Panc1 (cell line): ENCODE measurements at regions not wholly inside any gene's neighbourhood (a gene's known extent, or its start where the extent isn't known, plus 50 kb on each side); places are given as distances from the start of the nearest gene placed in this dataset.

ENCODE experiments used
- ATAC-seq: fragments of 200-7000 bp; cut with Tn5 transposase; 2 replicates; pipeline ENCODE4 v1.9.1; 2020; ENCODE audit warnings: mild to moderate bottlenecking, moderate library complexity
- BruUV-seq: library from RNA; stranded (reverse); fragments of 400-500 nt; replicated peaks from 2 replicates; lab custom pipeline; 2021; lab: Mats Ljungman, UMichigan
- CTCF ChIA-PET: fragments of 300-600 bp; sonication (Branson Sonifier 250); formaldehyde crosslinking; loops from one replicate; lab custom pipeline; 2022; ENCODE audit warnings: antibody characterized with exemption; lab: Charles Lee
- POLR2A ChIA-PET: fragments of 300-600 bp; sonication (Branson Sonifier 250); formaldehyde crosslinking; loops from one replicate; lab custom pipeline; 2022; ENCODE audit warnings: antibody characterized with exemption; lab: Charles Lee
- DNase-seq: peaks from one replicate; pipeline ENCODE4 v3.0.0-alpha.2; 2010; ENCODE audit warnings: low read depth, low spot score
- H3K27ac ChIP-seq: 2 replicates; pipeline ENCODE4 v1.5.1; 2011; ENCODE audit warnings: mild to moderate bottlenecking, low read length, inconsistent platforms
- H3K27me3 ChIP-seq: fragments of 200-500 bp; sonication (Bioruptor generic); 2 replicates; pipeline ENCODE4 v1.6.0; 2014; ENCODE audit warnings: low read length, inconsistent platforms; ENCODE audit not compliant: control insufficient read depth, insufficient read depth
- H3K36me3 ChIP-seq: fragments of 200-500 bp; sonication (Bioruptor generic); 2 replicates; pipeline ENCODE4 v1.5.1; 2014; ENCODE audit warnings: inconsistent platforms, mild to moderate bottlenecking, low read length, moderate library complexity; ENCODE audit not compliant: control insufficient read depth, insufficient read depth
- H3K4me1 ChIP-seq: 2 replicates; pipeline ENCODE4 v1.5.1; 2011; ENCODE audit warnings: inconsistent platforms, mild to moderate bottlenecking, low read length, moderate library complexity; ENCODE audit not compliant: control insufficient read depth, insufficient read depth
- H3K4me3 ChIP-seq, 2 experiments: 2 replicates each; pipeline ENCODE4 v1.5.1; 2011 to 2012; ENCODE audit warnings: low read depth in 2 of 2, low read length in 2 of 2, mild to moderate bottlenecking in 2 of 2, inconsistent platforms in 1 of 2, moderate library complexity in 1 of 2
- H3K9me3 ChIP-seq: fragments of 200-500 bp; sonication (Bioruptor generic); 2 replicates; pipeline ENCODE4 v1.5.1; 2014; ENCODE audit warnings: low read depth, mild to moderate bottlenecking, inconsistent platforms, low read length, moderate library complexity; ENCODE audit not compliant: control insufficient read depth, insufficient read depth
- CTCF ChIP-seq: fragments of 450-650 bp; IDR thresholded peaks from 2 replicates; pipeline ENCODE4 v1.5.1; 2017; ENCODE audit warnings: mild to moderate bottlenecking
- POLR2AphosphoS5 ChIP-seq: IDR thresholded peaks from 2 replicates; pipeline ENCODE4 v1.6.1; 2012; ENCODE audit warnings: mild to moderate bottlenecking, low read depth, low read length, moderate library complexity
- REST ChIP-seq, 2 experiments: IDR thresholded peaks; 2 replicates each; pipeline ENCODE4 v1.6.1; 2011 to 2012; ENCODE audit warnings: low read depth in 2 of 2, control low read depth in 1 of 2, low read length in 1 of 2, mild to moderate bottlenecking in 1 of 2, moderate library complexity in 1 of 2; ENCODE audit not compliant: insufficient read depth in 1 of 2
- SIN3A ChIP-seq: IDR thresholded peaks from 2 replicates; pipeline ENCODE4 v1.6.1; 2012; ENCODE audit warnings: low read depth, mild to moderate bottlenecking, low read length, moderate library complexity, borderline replicate concordance; ENCODE audit not compliant: insufficient read depth
- TCF7L2 ChIP-seq: IDR thresholded peaks from 2 replicates; pipeline ENCODE4 v1.6.1; 2011; ENCODE audit warnings: mild to moderate bottlenecking, low read depth, low read length, inconsistent platforms
- in situ Hi-C: cut with HindIII; loops from 2 replicates; pipeline ENCODE4 v1.10.0; 2016; ENCODE audit warnings: low sequenced_read_pairs, low pct_unique_long_range_greater_than_20kb
- intact Hi-C: fragments of 100-400 bp; cut with micrococcal nuclease; formaldehyde crosslinking; loops from one replicate; pipeline ENCODE4 v1.10.0; 2022; ENCODE audit not compliant: unreplicated experiment

- no peak for ATAC-seq
- H3K27me3 ChIP-seq = no peaks in the 10 kb centered on the region
- POLR2A ChIA-PET = no interaction called here
- no peaks in the 10 kb centered on the region for H3K4me1 ChIP-seq
- TF ChIP-seq POLR2AphosphoS5 (no peak), CTCF (no peak)
- in situ Hi-C loops = no loop called here
- CTCF ChIA-PET = no interaction called here
- BruUV-seq = no TSS peak
- H3K36me3 ChIP-seq = no peaks in the 10 kb centered on the region
- DNase-seq = no peak
- H3K27ac ChIP-seq = no peak overlapping the region
- H3K9me3 ChIP-seq = no peaks in the 10 kb centered on the region
- intact Hi-C loops = no loop called here
- H3K4me3 ChIP-seq = no peak overlapping the region
These were observed 293.7 kb downstream of the ZNF248 start for GRCh38 chr10:37563715-37564108.

- no peak for ATAC-seq
- in situ Hi-C loops = no loop called here
These were observed 294.2 kb downstream of the ZNF248 start for GRCh38 chr10:37563107-37563714.

GRCh38 chr10:37552881-37553280 lies 304.5 kb downstream of the ZNF248 start:
- TF ChIP-seq SIN3A = no peak
- TF ChIP-seq TCF7L2 = no peak
- TF ChIP-seq REST (IDR thresholded peaks at IDR 0.05; ENCODE audit: insufficient read depth in 1 of 2, low read depth in 2 of 2, low read length in 1 of 2) = no peak
- no peak for TF ChIP-seq CTCF
- no peak for TF ChIP-seq POLR2AphosphoS5
- H3K36me3 ChIP-seq = no peaks in the 10 kb centered on the region
- CTCF ChIA-PET = no interaction called here
- POLR2A ChIA-PET = no interaction called here
- in situ Hi-C loops = no loop called here
- no peak overlapping the region for H3K27ac ChIP-seq
- BruUV-seq = no TSS peak
- ATAC-seq (no peak), DNase-seq (no peak)
- H3K9me3 ChIP-seq = no peaks in the 10 kb centered on the region
- H3K4me3 ChIP-seq = no peak overlapping the region
- no peaks in the 10 kb centered on the region for H3K4me1 ChIP-seq
- intact Hi-C loops = no loop called here
- H3K27me3 ChIP-seq = no peaks in the 10 kb centered on the region

More at GRCh38 chr10:37563107-37563714, 294.2 kb downstream of the ZNF248 start:
- H3K4me3 ChIP-seq = no peak overlapping the region
- H3K27me3 ChIP-seq = no peaks in the 10 kb centered on the region
- DNase-seq = no peak
- TF ChIP-seq TCF7L2 (no peak), POLR2AphosphoS5 (no peak), SIN3A (no peak)
- ChIA-PET CTCF (no interaction called here), POLR2A (no interaction called here)
- no peak overlapping the region for H3K27ac ChIP-seq
- intact Hi-C loops = no loop called here
- no TSS peak for BruUV-seq
- H3K4me1 ChIP-seq = no peaks in the 10 kb centered on the region
- H3K9me3 ChIP-seq = no peaks in the 10 kb centered on the region
- H3K36me3 ChIP-seq = no peaks in the 10 kb centered on the region
